BE2C (cell line): ENCODE measurements at regions not wholly inside any gene's neighbourhood (a gene's known extent, or its start where the extent isn't known, plus 50 kb on each side); places are given as distances from the start of the nearest gene placed in this dataset.

ENCODE experiments used
- DNase-seq: peaks from one replicate; pipeline ENCODE4 v3.0.0-alpha.2; 2020
- H3K27me3 ChIP-seq: fragments of 250-450 bp; sonication (Bioruptor Pico); 2 replicates; pipeline ENCODE4 v1.5.1; 2020; ENCODE audit warnings: mild to moderate bottlenecking
- H3K36me3 ChIP-seq: fragments of 250-450 bp; sonication (Bioruptor Pico); 2 replicates; pipeline ENCODE4 v1.5.1; 2020; ENCODE audit warnings: mild to moderate bottlenecking
- H3K4me1 ChIP-seq: fragments of 250-450 bp; sonication (Bioruptor Pico); 2 replicates; pipeline ENCODE4 v1.5.1; 2020
- H3K4me3 ChIP-seq: 2 replicates; pipeline ENCODE4 v1.5.1; 2011; ENCODE audit warnings: low read depth, low read length
- H3K9me3 ChIP-seq: fragments of 250-450 bp; sonication (Bioruptor Pico); 2 replicates; pipeline ENCODE4 v1.5.1; 2020
- CTCF ChIP-seq: IDR thresholded peaks from 2 replicates; pipeline ENCODE4 v1.5.1; 2012; ENCODE audit warnings: mild to moderate bottlenecking, low read depth, low read length

- no peak for TF ChIP-seq CTCF
- Histone ChIP-seq H3K4me1 (no peaks in the 10 kb centered on the region), H3K36me3 (no peaks in the 10 kb centered on the region), H3K27me3 (no peaks in the 10 kb centered on the region), H3K9me3 (no peaks in the 10 kb centered on the region), H3K4me3 (no peak overlapping the region)
- no peak for DNase-seq
Measured at GRCh38 chr1:14303011-14303410, 295.5 kb upstream of the KAZN start.

DNA sequence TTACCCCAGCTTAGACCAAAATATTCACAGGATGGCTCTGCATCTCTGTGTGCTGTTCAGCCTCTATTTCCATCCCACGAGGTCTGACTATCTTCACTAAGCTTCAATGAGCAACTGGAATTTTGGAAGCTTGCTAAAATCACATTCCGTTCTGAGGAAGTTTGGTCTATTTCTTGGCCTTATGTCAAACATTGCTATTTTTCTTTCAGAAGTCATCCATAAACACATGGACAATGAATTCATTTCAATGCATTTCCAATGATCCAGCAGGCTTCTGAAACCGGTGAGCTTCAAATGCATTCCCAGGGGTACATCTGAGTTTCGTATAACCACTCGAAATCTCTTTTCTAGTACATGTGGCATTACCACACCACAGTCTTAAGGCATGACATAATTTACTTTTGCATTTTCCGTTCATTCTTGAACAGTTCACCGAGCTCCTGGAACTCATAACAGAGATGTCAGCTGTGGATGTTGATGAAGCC lies 294.1 kb upstream of the KAZN start:
- TF ChIP-seq CTCF = no peak
- no peak overlapping the region for H3K4me3 ChIP-seq
- DNase-seq = no peak
- H3K27me3 ChIP-seq = no peaks in the 10 kb centered on the region
- no peaks in the 10 kb centered on the region for H3K9me3 ChIP-seq
- no peaks in the 10 kb centered on the region for H3K4me1 ChIP-seq
- H3K36me3 ChIP-seq = no peaks in the 10 kb centered on the region

DNA sequence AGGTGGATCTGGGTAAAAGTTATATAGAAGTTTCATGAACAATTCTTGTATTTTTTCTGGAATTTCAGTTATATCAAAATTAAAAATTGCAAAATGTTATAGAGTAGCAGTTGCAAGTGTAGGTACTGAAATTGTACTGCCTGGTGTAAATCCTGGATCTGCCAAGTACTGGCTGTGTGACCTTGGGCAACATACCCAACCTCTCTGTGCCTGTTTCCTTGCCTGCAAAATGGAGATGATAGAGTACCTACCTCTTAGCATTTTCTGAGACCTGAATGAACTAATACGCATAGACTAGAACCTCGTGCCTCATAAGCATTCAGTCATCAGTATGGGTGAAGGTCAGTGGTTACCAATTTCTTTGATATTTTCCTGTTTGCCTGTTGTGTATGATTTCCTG lies 290.0 kb upstream of the KAZN start:
- Histone ChIP-seq H3K27me3 (no peaks in the 10 kb centered on the region), H3K4me3 (no peak overlapping the region), H3K9me3 (no peaks in the 10 kb centered on the region), H3K4me1 (no peaks in the 10 kb centered on the region), H3K36me3 (no peaks in the 10 kb centered on the region)
- TF ChIP-seq CTCF = no peak
- no peak for DNase-seq

DNA sequence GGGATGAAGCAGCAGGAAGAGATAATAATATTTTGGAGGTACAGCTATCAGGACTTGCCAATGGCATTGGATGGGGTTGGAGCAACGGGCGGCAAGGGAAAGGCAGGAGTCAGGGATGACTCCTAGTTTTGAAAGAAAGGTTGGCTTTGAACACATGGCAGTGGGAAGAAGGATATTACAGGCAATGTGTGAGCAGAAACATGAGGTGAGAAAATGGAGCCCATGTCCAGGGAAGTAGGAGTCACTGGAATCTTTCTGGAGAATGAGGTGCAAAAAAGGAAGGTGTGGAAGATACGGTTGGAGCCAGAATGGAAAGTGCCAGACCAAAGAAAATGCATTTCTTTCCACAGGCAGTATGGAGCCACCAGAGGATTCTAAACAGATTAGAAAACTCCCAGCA lies 288.5 kb upstream of the KAZN start:
- H3K36me3 ChIP-seq = no peaks in the 10 kb centered on the region
- DNase-seq = no peak
- no peaks in the 10 kb centered on the region for H3K27me3 ChIP-seq
- no peaks in the 10 kb centered on the region for H3K4me1 ChIP-seq
- no peak for TF ChIP-seq CTCF
- H3K4me3 ChIP-seq = no peak overlapping the region
- H3K9me3 ChIP-seq = no peaks in the 10 kb centered on the region

DNA sequence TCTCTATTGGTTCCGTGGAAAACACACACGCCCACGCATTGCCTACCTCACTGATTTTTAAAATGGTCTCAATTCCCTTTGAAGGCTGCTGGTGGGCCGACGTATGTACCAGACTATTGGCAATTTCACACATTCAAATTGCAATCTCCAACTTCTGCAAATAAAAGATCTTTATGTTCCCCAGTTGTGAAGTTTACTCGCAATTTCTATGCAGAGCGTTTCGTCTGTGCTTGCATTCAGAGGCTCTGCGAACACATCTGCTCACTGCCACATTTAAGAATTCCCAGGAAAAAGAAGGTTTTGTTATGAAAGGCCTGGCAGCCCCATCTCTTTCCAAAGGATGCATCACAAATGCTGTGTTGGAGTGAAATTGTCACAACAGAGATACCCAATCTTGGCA lies 288.0 kb upstream of the KAZN start:
- Histone ChIP-seq H3K27me3 (no peaks in the 10 kb centered on the region), H3K4me1 (no peaks in the 10 kb centered on the region), H3K9me3 (no peaks in the 10 kb centered on the region), H3K36me3 (no peaks in the 10 kb centered on the region), H3K4me3 (no peak overlapping the region)
- no peak for DNase-seq
- TF ChIP-seq CTCF = no peak

DNA sequence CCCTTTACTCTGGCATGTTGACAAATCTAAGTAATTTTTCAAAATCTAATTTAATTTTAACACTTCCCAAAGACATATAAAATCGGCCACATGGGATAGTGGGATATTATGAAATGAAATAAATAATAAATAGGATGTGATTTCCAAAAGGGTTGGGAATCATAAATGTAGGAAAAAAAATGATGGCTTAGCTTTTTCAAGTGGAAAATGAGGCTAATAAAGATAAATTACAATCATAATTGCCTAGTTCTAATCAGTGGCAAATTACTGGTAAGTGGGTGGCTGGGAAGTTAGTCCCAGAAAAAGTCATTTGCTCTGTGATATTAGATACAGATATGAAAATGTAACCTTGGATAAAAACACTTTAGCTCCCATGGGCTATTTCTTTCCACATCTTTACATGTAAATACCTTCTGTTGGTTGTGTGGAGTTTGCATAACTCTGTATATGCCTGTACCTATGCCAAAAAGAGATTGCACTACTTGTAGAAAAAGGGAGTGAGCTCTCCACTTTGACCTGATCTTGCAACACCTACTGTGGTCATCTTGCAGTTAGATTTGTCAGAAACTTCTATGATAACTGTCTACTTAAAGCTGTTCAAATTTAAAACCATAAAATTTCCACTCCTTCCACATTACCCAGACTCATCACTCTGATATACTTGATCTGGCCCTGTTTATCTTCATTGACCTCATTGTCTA lies 284.6 kb upstream of the KAZN start:
- no peaks in the 10 kb centered on the region for H3K27me3 ChIP-seq
- H3K36me3 ChIP-seq = no peaks in the 10 kb centered on the region
- no peak for DNase-seq
- H3K9me3 ChIP-seq = no peaks in the 10 kb centered on the region
- H3K4me1 ChIP-seq = no peaks in the 10 kb centered on the region
- H3K4me3 ChIP-seq = no peak overlapping the region
- no peak for TF ChIP-seq CTCF
